GM18861 (cell line): ENCODE measurements at regions not wholly inside any gene's neighbourhood (a gene's known extent, or its start where the extent isn't known, plus 50 kb on each side); places are given as distances from the start of the nearest gene placed in this dataset.
"Not testable (repeated sequence)": the region's sequence is repeated elsewhere in the genome, so short reads cannot be mapped to it uniquely, and the experiment has no call there.

ENCODE experiments used
- ATAC-seq: cut with Tn5 transposase; IDR thresholded peaks from one replicate; pipeline ENCODE4 v1.9.1; 2021; ENCODE audit not compliant: unreplicated experiment

GRCh38 chr12:127966331-127966730 is 300.6 kb upstream of the TMEM132C start:
- ATAC-seq = no peak

GRCh38 chr12:127970491-127970890 is 296.5 kb upstream of the TMEM132C start:
- ATAC-seq = no peak

- no peak for ATAC-seq
These were observed 286.4 kb upstream of the TMEM132C start for GRCh38 chr12:127980585-127980984.

- ATAC-seq = no peak
These were observed 285.1 kb upstream of the TMEM132C start for GRCh38 chr12:127981875-127982274.

- not testable (repeated sequence) for ATAC-seq
These were observed 283.7 kb upstream of the TMEM132C start for GRCh38 chr12:127983213-127983791.

- ATAC-seq = no peak
These were observed 282.4 kb upstream of the TMEM132C start for GRCh38 chr12:127984386-127985055.

GRCh38 chr12:127987199-127987901 is 279.6 kb upstream of the TMEM132C start:
- no peak for ATAC-seq

- no peak for ATAC-seq
These were observed 275.5 kb upstream of the TMEM132C start for GRCh38 chr12:127991485-127991884.

- no peak for ATAC-seq
These were observed 268.0 kb upstream of the TMEM132C start for GRCh38 chr12:127998988-127999387.

GRCh38 chr12:128004383-128004938 is 262.5 kb upstream of the TMEM132C start:
- ATAC-seq = no peak

GRCh38 chr12:128007250-128007649 is 259.7 kb upstream of the TMEM132C start:
- no peak for ATAC-seq

- no peak for ATAC-seq
These were observed 258.6 kb upstream of the TMEM132C start for GRCh38 chr12:128008341-128008740.

- ATAC-seq = no peak
These were observed 257.9 kb upstream of the TMEM132C start for GRCh38 chr12:128009108-128009507.

- no peak for ATAC-seq
These were observed 254.9 kb upstream of the TMEM132C start for GRCh38 chr12:128012110-128012509.

GRCh38 chr12:128015276-128015675 is 251.7 kb upstream of the TMEM132C start:
- no peak for ATAC-seq

- no peak for ATAC-seq
These were observed 248.9 kb upstream of the TMEM132C start for GRCh38 chr12:128018067-128018466.

GRCh38 chr12:128019996-128020544 is 246.9 kb upstream of the TMEM132C start:
- no peak for ATAC-seq

- no peak for ATAC-seq
These were observed 245.4 kb upstream of the TMEM132C start for GRCh38 chr12:128021561-128021960.

- ATAC-seq = no peak
These were observed 241.3 kb upstream of the TMEM132C start for GRCh38 chr12:128025589-128026245.

- ATAC-seq = no peak
These were observed 240.0 kb upstream of the TMEM132C start for GRCh38 chr12:128026696-128027574.
